K562 (cell line): ENCODE measurements at regions not wholly inside any gene's neighbourhood (a gene's known extent, or its start where the extent isn't known, plus 50 kb on each side); places are given as distances from the start of the nearest gene placed in this dataset.

Experiments
- ATAC-seq: fragments of 200-7000 bp; cut with Tn5 transposase; 3 replicates; pipeline ENCODE4 v1.9.1; 2020; ENCODE audit warnings: moderate library complexity
- BruUV-seq: library from RNA; stranded (reverse); fragments of 400-500 nt; replicated peaks from 2 replicates; lab custom pipeline; 2021; lab: Mats Ljungman, UMichigan
- CTCF ChIA-PET: fragments of 300-600 bp; formaldehyde crosslinking; extraction: SDS; loops from one replicate; lab custom pipeline; 2021; ENCODE audit warnings: low intra/inter-chr PET ratio; lab: Yijun Ruan, JAX
- POLR2A ChIA-PET: fragments of 300-600, 350-650 bp; sonication (Branson Sonifier 250); formaldehyde crosslinking; extraction: SDS; loops from one replicate; lab custom pipeline; 2021; ENCODE audit warnings: antibody characterized with exemption, inconsistent platforms; lab: Yijun Ruan, JAX
- DNase-seq, 4 experiments: peaks; one replicate each; pipeline versions ENCODE4 v3.0.0 to v3.0.0-alpha.2; 2011 to 2018; ENCODE audit warnings: low spot score in 3 of 4, mixed read lengths in 3 of 4; ENCODE audit errors: extremely low read depth in 1 of 4
- FAIRE-seq: peaks from 2 replicates; lab custom pipeline; 2011; peaks lifted over from hg19 to GRCh38; lab: Jason Lieb, UNC
- H2AFZ ChIP-seq: 2 replicates; pipeline ENCODE4 v1.6.0; 2011; ENCODE audit warnings: low read depth, low read length, control low read depth, inconsistent platforms
- H3K27ac ChIP-seq: fragments of 200-600 bp; 3 replicates; pipeline ENCODE4 v1.8.0; 2011; ENCODE audit warnings: low read depth, mild to moderate bottlenecking, control low read depth, inconsistent platforms, low read length, moderate library complexity, mixed read lengths; ENCODE audit errors: extremely low read depth
- H3K27me3 ChIP-seq, 2 experiments: fragments of 300-600 bp in 1 of 2; 2 replicates in 1 of 2; 3 replicates in 1 of 2; pipeline versions ENCODE4 v1.6.0 to v1.8.0; 2011; ENCODE audit warnings: inconsistent platforms in 2 of 2, low read length in 2 of 2, mild to moderate bottlenecking in 1 of 2, mixed read lengths in 1 of 2, moderate library complexity in 1 of 2; ENCODE audit not compliant: control insufficient read depth in 2 of 2, insufficient read depth in 2 of 2
- H3K36me3 ChIP-seq: fragments of 300-600 bp; 3 replicates; pipeline ENCODE4 v1.8.0; 2011; ENCODE audit warnings: mild to moderate bottlenecking, low read length, inconsistent platforms; ENCODE audit not compliant: control insufficient read depth, insufficient read depth
- H3K4me1 ChIP-seq, 2 experiments: fragments of 200-600 bp in 1 of 2; replicated peaks in 1 of 2; 2 replicates in 1 of 2; 3 replicates in 1 of 2; pipeline versions ENCODE4 v1.5.1 to v1.8.0; 2011; ENCODE audit warnings: inconsistent platforms in 2 of 2, low read length in 2 of 2, mild to moderate bottlenecking in 1 of 2, mixed read lengths in 1 of 2, moderate library complexity in 1 of 2; ENCODE audit not compliant: control insufficient read depth in 2 of 2, insufficient read depth in 2 of 2
- H3K4me2 ChIP-seq: 2 replicates; pipeline ENCODE4 v1.6.1; 2011; ENCODE audit warnings: low read length, control low read depth, inconsistent platforms, mixed read lengths; ENCODE audit not compliant: insufficient read depth
- H3K4me3 ChIP-seq: fragments of 200-600 bp; sonication (generic), shearing (Covaris generic); 2 replicates; pipeline ENCODE4 v1.5.1; 2016; ENCODE audit warnings: control low read depth, inconsistent platforms
- H3K79me2 ChIP-seq: fragments of 200-600 bp; 3 replicates; pipeline ENCODE4 v1.8.0; 2011; ENCODE audit warnings: low read length, inconsistent platforms; ENCODE audit not compliant: control insufficient read depth, insufficient read depth
- H3K9ac ChIP-seq, 2 experiments: 2 replicates each; pipeline versions ENCODE4 v1.6.0 to v1.6.1; 2011; ENCODE audit warnings: low read depth in 2 of 2, low read length in 2 of 2, control low read depth in 1 of 2, inconsistent platforms in 1 of 2, mild to moderate bottlenecking in 1 of 2, mixed read lengths in 1 of 2; ENCODE audit not compliant: insufficient read depth in 1 of 2
- H3K9me1 ChIP-seq: one replicate; pipeline ENCODE4 v1.6.0; 2011; ENCODE audit warnings: inconsistent platforms, mild to moderate bottlenecking, low read length, moderate library complexity; ENCODE audit not compliant: control insufficient read depth, insufficient read depth
- H3K9me3 ChIP-seq: replicated peaks from 2 replicates; pipeline ENCODE4 v1.5.1; 2011; ENCODE audit warnings: low read depth, low read length, inconsistent platforms; ENCODE audit not compliant: control insufficient read depth, insufficient read depth
- H4K20me1 ChIP-seq: replicated peaks from 2 replicates; pipeline ENCODE4 v1.6.1; 2011; ENCODE audit warnings: low read length, inconsistent platforms, mixed read lengths; ENCODE audit not compliant: control insufficient read depth, insufficient read depth
- ARHGAP35 ChIP-seq: fragments of 450-650 bp; IDR thresholded peaks from 2 replicates; pipeline ENCODE4 v1.6.1; 2018; ENCODE audit not compliant: partially characterized antibody
- BCOR ChIP-seq: fragments of 450-650 bp; IDR thresholded peaks from 2 replicates; pipeline ENCODE4 v1.6.1; 2016
- CLOCK ChIP-seq: fragments of 250-450 bp; sonication (Bioruptor Pico); IDR thresholded peaks from 2 replicates; pipeline ENCODE4 v1.4.0; 2020; ENCODE audit warnings: mild to moderate bottlenecking, moderate library complexity, borderline replicate concordance
- GTF2B ChIP-seq: IDR thresholded peaks from 2 replicates; pipeline ENCODE4 v1.6.1; 2011; ENCODE audit not compliant: insufficient read length; ENCODE audit errors: extremely low read depth
- JUN ChIP-seq, 2 experiments: sonication (generic) in 1 of 2; formaldehyde crosslinking in 1 of 2; IDR thresholded peaks; 2 replicates each; pipeline versions ENCODE4 v1.6.1 to v1.8.0; 2012 to 2022; ENCODE audit warnings: borderline replicate concordance in 2 of 2, mild to moderate bottlenecking in 2 of 2, improper control_type of control experiment in 1 of 2, low read depth in 1 of 2, low read length in 1 of 2, missing genetic modification reagents in 1 of 2
- KAT2B ChIP-seq: IDR thresholded peaks from one replicate; pipeline ENCODE4 v1.6.1; 2012; ENCODE audit warnings: low read depth, mild to moderate bottlenecking, control low read depth, inconsistent platforms, low read length, moderate library complexity
- NRF1 ChIP-seq, 2 experiments: fragments of 450-650 bp; IDR thresholded peaks in 1 of 2; conservative IDR thresholded peaks in 1 of 2; 2 replicates each; pipeline ENCODE4 v1.6.1; 2014; ENCODE audit warnings: mild to moderate bottlenecking in 2 of 2
- RBM34 ChIP-seq: fragments of 200-400 bp; formaldehyde crosslinking; IDR thresholded peaks from 2 replicates; pipeline ENCODE4 v1.6.1; 2018; ENCODE audit warnings: low read length, borderline replicate concordance; ENCODE audit not compliant: insufficient read depth
- TCF3 ChIP-seq: sonication (generic); formaldehyde crosslinking; IDR thresholded peaks from 2 replicates; pipeline ENCODE4 v1.4.0; 2020; ENCODE audit warnings: mild to moderate bottlenecking, missing genetic modification reagents
- TCF7 ChIP-seq: sonication (generic); IDR thresholded peaks from 2 replicates; pipeline ENCODE4 v1.6.1; 2016; ENCODE audit warnings: antibody characterized with exemption, borderline replicate concordance
- TRIM24 ChIP-seq, 2 experiments: fragments of 450-650 bp; IDR thresholded peaks; 2 replicates each; pipeline ENCODE4 v1.6.1; 2016
- WHSC1 ChIP-seq: IDR thresholded peaks from one replicate; pipeline ENCODE4 v1.6.1; 2012; ENCODE audit warnings: low read length, control low read depth, inconsistent platforms
- ZKSCAN3 ChIP-seq: fragments of 250-450 bp; sonication (Bioruptor Pico); IDR thresholded peaks from 2 replicates; pipeline ENCODE4 v1.4.0; 2020
- ZSCAN29 ChIP-seq: fragments of 450-650 bp; IDR thresholded peaks from 2 replicates; pipeline ENCODE4 v1.6.1; 2017
- WGBS: fragments of 100-300 bp; shearing (Covaris generic); methylation state at CpG from one replicate; pipeline ENCODE4 v1.1.6; 2016; ENCODE audit warnings: low coverage, mixed read lengths; ENCODE audit not compliant: insufficient coverage; ENCODE audit errors: missing lambda C conversion rate; 5-methylcytosine and 5-hydroxymethylcytosine counted together
- in situ Hi-C: fragments of 300-500 bp; cut with MboI; formaldehyde crosslinking; loops from 4 replicates; pipeline ENCODE4 v1.15.0; 2018; ENCODE audit warnings: inconsistent platforms, mixed read lengths
- intact Hi-C: fragments of 100-400 bp; cut with micrococcal nuclease; formaldehyde crosslinking; loops from 2 replicates; pipeline ENCODE4 v1.14.2; 2022

- Histone ChIP-seq H2AFZ (no peak overlapping the region), H3K4me1 (no peaks in the 10 kb centered on the region), H3K4me3 (no peak overlapping the region), H3K9ac (no peak overlapping the region), H3K9me3 (no peaks in the 10 kb centered on the region), H3K27me3 (peaks cover 4 to 24% of the 10 kb centered on the region in 2 experiments; a peak in 3 of 5 replicates), H3K79me2 (no peaks in the 10 kb centered on the region), H4K20me1 (no peaks in the 10 kb centered on the region), H3K4me2 (no peak overlapping the region), H3K9me1 (no peaks in the 10 kb centered on the region), H3K27ac (no peak overlapping the region), H3K36me3 (no peaks in the 10 kb centered on the region)
- FAIRE-seq (no peak), DNase-seq (no peak), ATAC-seq (no peak)
- ChIA-PET CTCF (no interaction called here), POLR2A (interaction anchor here (0.6 kb wide), 1 partner anchor 938 kb away, joined by 3 read pairs; no protein-coding TSS in a partner anchor)
- intact Hi-C loops (no loop called here), in situ Hi-C loops (no loop called here)
- WGBS: 0% methylated on average over 6 of the region's 6 CpGs
- TF ChIP-seq WHSC1: no peak
- no TSS peak for BruUV-seq
Measured at GRCh38 chr2:104744537-104744936, 109.4 kb upstream of the POU3F3 start.

GRCh38 chr2:104745846-104746245, 108.1 kb upstream of the POU3F3 start:
- FAIRE-seq: no peak
- intact Hi-C loops (no loop called here), in situ Hi-C loops (no loop called here)
- no peak for ATAC-seq
- POLR2A ChIA-PET: no interaction called here
- H3K27ac ChIP-seq: no peak overlapping the region
- H3K9me3 ChIP-seq: no peaks in the 10 kb centered on the region
- no peak overlapping the region for H3K4me2 ChIP-seq
- WGBS: 3% methylated on average over 10 of the region's 13 CpGs
- H3K36me3 ChIP-seq: no peaks in the 10 kb centered on the region
- no peaks in the 10 kb centered on the region for H3K4me1 ChIP-seq
- no peaks in the 10 kb centered on the region for H4K20me1 ChIP-seq
- DNase-seq: no peak
- CTCF ChIA-PET: no interaction called here
- H3K9ac ChIP-seq: no peak overlapping the region
- no peak overlapping the region for H3K4me3 ChIP-seq
- H3K9me1 ChIP-seq: no peaks in the 10 kb centered on the region
- H3K79me2 ChIP-seq: no peaks in the 10 kb centered on the region
- no TSS peak for BruUV-seq
- peaks cover 4 to 31% of the 10 kb centered on the region in 2 experiments; a peak in 3 of 5 replicates for H3K27me3 ChIP-seq
- no peak overlapping the region for H2AFZ ChIP-seq
- TF ChIP-seq KAT2B (no peak), TRIM24 (IDR thresholded peaks at IDR 0.05) (no peak), TCF7 (no peak), ZSCAN29 (no peak), ZKSCAN3 (no peak), NRF1 (conservative IDR thresholded peaks at IDR 0.05 in 1 of 2, IDR thresholded peaks at IDR 0.05 in 1 of 2) (no peak), TCF3 (CRISPR knock-in tag) (no peak), RBM34 (no peak), CLOCK (CRISPR knock-in tag) (no peak), ARHGAP35 (no peak), GTF2B (no peak), BCOR (no peak), JUN (IDR thresholded peaks at IDR 0.05; ENCODE audit: borderline replicate concordance, low read depth, low read length) (no peak), JUN (CRISPR knock-in tag; IDR thresholded peaks at IDR 0.05; ENCODE audit: borderline replicate concordance) (no peak)
